Stimulated activated CD8-positive, alpha-beta memory T cell treated with anti-CD3 and anti-CD28 coated beads, Interleukin-12 subunit alpha, Interleukin-12 subunit beta, amount 100 ng/mL, for 1 hour (primary cell): ENCODE measurements at regions not wholly inside any gene's neighbourhood (a gene's known extent, or its start where the extent isn't known, plus 50 kb on each side); places are given as distances from the start of the nearest gene placed in this dataset.

Experiments used
- DNase-seq: peaks from one replicate; pipeline ENCODE4 v3.0.0-alpha.2; 2020; ENCODE audit warnings: low read depth

DNA sequence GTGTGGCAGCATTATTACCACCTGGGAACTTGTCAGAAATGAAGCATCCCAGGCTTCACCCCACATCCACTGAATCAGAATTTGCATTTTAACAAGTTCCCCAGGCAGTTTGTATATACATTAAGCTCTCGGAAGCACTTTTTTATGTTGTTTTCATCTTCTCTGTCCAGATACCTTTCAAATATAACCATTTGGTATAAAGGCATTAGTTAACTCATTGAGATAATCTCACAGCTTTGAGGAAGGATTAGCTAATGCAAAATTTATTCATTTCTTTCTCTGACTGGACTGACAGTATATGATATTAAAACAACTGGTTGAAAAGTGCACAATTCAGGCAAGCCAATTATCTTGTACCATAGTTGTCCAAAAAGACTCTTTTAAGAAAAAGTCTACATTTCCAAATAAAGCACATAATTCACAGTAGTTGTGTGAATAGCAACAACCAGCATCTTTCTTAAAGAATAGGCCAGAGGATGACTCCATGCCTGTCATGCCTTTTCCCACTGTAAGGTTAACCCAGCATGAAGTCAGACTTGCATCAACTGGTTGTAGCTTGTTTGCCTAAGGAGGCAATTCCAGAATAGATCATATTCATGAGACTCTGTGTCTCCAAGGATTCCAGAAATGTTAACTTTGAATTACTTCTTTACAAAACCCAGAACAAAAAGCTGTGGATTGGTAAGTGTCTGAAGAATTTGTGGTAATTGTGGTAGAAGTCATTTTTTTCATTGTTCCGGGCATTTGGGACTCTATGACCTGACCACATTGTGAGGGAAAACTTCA, 254.3 kb upstream of the SESN3 start:
- no peak for DNase-seq

DNA sequence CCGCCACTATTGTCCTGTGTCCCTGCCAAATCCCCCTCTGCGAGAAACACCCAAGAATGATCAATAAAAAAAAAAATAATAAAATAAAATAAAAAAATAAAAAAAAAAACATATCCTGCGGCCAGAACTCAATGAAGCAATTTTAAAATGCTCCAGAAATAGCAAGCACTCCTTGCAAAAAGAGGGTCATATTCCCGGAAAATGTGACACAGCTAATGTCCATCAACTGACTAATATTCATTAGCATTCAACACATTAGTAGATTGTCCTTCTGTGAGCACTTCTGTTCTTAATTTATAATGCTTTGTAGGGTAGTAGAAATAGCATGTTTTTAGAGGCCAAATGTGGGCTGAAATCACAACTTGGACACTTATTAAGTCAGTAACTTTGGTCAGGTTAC, 252.3 kb upstream of the SESN3 start:
- DNase-seq = no peak

DNA sequence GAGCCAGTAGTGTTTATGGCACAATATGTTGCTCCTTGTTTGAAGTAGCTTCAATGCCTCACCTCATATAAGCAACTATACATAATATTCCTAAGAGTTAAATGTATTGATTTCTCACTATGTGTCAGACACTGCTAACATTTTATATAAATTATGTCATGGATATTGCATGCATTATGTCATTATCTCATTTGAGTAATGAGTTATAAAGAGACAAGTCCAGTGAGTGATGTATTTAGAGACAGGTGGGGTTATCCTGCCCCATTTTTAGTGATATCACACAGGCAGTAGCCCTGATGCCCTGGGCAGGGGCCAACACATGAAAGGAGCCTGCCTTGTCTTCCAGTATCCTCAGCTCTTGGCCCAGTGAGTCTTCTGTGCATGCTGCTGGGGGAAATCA, 247.0 kb upstream of the SESN3 start:
- DNase-seq = no peak

DNA sequence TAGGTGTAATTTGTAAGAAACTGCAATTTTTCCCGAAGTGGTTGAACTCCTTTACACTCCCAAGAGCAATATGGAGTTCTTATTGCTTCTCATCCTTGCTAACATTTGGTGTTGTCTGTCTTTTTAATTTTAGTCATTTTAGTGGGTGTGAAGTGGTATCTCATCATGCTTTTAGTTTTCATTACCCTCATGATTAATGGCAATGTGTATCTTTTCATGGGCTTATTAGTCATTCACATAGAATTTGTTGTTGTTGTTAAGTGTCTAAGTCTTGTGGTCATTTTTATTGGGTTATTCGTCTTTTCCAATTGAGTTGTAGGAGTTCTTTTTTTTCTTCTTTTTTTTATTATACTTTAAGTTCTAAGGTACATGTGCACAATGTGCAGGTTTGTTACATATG, 238.3 kb upstream of the SESN3 start:
- no peak for DNase-seq

DNA sequence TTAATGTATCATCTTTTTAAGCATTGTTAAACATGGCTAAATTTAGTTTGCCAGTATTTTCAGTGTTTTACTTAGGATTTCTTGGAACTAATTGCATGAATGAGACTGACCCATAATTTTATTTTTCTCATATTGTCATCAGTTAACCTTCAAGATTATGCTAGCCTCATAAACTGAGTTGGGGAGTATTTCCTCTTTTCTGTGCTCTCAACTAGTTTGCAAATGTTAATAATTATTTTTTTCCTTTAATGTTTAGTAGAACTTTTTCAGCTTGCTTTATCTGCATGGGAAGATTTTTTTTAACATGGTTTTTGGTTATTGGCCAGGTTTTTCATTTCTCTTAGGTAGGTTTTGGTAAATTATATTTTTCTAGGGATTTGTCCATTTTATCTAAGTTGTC, 235.4 kb upstream of the SESN3 start:
- DNase-seq = no peak

DNA sequence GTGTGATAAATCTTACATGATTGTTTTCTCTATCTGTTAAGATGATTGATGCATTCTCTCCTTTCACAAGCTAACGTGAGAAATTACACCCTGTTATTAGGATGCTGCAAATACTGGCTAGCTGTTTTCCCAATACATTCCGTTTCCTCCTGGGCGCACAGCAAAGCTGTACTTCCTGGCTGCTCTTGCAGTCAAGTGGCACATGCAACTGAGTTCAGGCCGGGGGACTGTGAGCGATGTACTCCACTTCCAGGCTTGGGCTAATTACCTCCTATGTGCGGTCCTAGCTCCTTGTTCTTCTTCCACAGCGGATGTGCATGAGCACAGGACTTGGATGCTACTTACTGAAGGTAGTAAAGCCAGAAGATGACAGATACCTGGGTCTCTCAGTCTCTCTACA, 234.9 kb upstream of the SESN3 start:
- no peak for DNase-seq

DNA sequence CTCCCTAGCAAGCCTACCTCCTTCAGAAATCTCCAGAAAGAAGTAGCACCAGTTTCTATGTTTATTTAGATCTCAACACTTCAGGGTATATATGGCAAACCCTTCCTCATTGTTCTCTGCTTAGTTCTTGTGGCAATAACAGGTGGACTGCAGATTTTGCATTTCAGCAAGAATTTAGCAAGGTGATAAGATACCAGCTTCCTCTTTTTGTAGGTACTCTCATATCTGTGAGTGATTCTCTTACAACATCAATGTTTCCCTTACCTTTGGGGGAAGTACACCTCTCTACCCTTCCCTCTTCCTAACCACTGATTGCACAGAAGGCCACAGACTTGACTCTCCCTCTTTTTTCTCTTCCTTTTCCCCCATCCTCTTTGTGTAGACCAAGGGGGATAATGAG, 230.9 kb upstream of the SESN3 start:
- DNase-seq = no peak

DNA sequence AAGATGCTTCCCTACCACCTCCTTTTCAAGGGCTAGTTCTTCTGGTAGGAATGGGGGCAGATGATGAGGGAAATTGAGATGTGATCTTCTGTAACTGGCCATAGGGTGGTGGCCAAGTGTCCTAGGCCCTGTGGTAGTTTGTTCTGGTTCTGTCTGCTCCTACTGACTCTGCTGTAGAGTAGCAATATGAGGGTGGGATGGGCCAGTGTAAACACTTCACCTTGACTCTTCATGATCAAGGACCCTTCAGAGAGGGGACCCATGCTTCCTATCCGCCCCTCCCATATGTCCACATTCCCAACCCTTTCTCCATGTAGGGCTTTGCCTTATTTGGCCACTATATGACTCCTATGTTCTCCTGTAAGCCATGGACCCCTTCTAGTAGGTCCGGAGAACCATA, 230.3 kb upstream of the SESN3 start:
- DNase-seq = no peak

DNA sequence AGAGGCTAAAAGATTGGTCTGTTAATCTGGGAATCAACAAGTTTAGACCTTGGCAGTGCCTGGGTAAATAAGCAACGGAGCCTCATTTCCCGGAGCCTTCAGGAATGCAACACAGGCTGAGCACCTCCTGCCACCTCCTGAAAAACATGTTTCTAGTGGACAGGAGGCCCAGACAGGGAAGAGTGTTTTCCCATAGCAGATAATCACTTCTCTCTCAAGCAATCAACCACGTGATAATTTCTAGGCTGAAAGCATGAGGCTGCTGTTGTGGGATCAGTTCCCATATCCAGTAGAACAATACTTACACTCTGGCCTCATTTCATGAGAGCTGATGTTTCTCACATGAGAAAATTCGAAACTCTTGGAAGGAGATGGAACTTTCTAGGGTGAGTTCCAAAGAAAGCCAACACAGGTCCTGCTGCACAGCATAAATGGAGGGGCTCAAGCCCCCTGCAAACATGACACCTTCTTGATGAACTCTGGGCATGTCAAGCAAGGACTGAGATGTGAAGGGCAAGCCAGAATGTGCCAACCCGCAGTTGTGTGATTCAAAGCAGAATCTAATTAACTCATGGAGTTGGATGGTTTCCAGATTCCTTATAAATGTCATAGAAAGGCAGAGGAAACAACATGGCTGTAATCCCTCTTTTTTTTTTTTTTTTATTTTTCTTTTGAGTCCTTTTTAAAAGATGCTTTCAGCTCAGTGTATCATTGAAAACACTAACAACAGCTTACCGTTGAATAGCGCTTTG, 228.5 kb upstream of the SESN3 start:
- no peak for DNase-seq

DNA sequence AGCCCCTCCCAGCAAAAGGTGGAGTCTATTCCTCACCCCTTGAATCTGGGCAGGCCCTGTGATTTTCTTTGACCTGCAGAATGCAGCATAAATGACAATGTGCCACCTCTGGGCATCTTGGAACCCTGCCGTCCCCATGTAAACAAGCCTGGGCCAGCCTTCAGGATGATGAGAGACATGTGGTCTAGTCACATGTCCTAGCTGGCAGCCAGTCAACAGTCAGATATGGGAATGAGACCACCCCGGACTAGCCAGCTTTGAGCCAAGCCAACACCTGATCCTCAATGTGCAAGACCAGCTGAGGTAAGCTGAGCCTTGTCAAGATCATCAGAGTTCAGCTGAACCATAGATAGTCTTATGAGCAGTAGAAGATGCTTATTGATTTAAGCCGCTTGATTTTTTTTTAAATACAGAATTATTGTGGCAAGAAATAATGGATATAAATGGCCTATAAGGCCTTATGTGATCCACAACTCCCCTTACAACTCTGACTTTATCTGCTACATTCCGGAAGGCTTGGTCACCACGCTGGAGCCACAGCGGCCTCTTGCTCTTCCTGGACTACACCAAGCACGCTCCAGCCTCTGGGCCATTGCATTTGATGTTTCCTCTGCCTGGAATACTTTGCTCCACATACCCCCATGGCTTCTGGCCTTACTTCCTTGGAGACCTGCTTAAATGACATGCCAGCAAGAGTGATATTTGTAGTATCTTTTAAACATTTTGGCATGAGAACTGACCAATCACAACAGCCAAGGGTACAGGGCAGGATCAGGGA, 225.9 kb upstream of the SESN3 start:
- no peak for DNase-seq

DNA sequence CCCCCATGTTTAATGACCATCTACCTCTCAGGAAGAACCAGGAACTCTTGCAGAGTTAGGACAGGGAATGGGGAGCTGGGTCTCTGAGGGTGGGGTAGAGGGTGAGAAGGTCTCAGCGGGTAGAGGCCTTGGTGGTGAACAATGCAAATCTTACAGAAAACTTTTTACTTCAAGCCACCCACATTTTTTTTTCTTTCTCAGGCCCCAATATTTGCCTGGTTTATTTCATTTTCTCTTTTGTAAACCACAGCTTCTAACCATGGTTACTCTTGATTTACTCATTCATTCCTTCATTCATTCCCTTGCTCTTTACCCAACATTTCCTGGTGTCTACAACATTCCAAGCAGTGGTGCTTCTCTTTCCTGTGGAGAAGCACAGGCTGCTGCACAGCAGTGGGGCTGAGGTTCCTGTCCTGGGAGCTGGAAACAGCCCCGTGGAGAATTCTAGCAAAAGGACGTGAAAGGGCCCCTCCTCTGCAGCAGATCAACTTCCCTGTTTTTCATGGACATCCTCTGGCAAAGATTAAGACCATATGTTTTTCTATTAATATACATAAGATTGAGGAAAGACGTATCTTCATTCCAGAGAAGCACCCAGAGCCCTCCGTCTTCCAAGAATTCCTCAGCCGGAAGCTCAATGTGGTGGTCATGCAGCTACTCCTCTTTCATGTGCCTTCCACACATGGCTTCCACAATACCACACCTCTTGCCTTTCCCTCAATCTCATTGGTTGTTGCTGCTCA, 224.4 kb upstream of the SESN3 start:
- DNase-seq = no peak

DNA sequence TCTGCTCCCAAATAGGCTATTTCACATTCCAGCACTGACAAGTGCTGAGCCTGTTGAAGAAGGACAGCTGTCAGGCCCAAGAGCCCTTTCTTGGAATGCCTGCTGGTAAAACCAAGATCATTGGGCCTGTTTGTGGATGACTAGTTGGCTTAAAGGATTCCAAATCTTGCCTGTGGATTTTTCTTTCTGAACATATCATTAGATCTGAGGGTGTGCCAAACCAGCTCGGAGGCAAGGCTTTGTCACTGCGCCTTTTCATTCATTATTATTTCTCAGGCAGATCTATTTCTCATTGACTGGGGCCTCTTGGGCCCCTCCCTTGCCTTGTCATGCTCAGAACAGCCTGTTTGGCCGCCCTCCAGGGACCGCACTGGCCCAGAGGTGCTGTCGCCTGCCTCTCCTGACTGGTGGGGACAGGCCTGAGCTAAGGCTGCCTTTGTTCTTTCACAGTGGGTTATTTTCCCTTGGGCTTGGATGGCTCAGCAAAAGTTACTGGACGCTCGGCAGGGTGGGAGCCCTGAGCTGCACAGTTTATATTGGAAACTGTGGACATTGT, 222.7 kb upstream of the SESN3 start:
- DNase-seq = no peak

DNA sequence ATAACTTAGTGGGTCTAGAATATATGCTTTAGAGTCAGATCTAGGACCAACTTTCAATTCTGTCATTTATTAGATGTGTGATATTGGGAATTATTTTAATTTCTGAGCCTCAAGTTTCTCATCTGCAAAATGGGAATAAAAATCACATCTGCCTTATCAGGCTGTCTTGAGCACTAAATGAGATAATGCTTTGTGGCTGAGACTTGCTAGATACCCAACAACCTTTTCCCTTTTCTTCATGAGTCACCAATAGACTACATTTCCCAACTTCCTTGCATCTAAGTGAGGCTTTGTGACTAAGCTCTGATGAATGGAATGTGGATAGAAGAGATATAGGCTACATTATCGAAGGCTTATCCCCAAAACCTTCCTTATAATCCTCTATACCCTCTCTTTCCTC, 220.7 kb upstream of the SESN3 start:
- DNase-seq = no peak

DNA sequence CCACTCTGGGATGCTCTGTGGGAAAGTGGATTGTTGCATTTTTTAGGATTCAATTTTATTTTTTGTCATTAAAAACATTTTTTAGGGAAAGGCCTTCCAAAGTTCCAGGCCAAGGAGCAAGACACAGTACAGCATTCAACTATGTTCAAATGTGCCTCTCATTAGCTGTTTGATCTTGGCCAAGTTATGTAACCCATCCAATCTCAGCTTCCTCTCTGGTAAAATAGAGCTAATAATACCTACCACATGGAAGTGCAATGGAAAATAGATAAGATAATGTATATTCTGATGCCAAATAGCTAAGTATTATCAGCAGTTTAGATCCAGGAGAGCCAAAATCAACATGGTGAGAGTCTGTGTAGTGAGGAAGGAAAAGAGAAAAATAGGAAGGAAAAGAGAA, 220.3 kb upstream of the SESN3 start:
- no peak for DNase-seq

DNA sequence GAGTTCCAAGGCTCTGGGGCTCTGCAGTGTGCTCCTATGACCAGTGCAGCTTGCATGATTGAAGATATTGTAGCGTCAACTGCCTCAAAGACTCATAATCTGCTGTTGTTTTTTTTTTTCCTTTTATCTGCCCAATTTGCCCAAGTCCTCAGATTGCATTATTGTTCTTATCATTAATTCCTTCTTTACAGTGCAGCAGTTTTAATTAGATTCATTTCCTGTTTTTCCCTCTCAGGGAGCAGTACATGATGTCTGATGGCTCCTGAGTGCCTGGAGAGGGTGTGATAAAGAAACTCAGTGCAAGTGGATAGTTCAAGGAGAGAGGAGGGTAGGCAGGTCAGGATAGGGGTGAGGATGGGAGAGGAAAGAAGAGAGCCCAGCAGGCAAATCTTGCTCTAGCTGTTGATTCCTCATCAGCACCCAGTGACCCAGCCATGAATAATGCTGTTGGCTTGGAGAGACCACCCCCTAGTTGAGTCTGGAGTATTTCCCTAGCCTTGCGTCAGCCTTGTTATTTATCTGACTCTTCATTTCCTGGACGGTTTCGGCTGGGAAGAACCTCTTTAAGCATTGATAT, 219.6 kb upstream of the SESN3 start:
- DNase-seq = no peak

DNA sequence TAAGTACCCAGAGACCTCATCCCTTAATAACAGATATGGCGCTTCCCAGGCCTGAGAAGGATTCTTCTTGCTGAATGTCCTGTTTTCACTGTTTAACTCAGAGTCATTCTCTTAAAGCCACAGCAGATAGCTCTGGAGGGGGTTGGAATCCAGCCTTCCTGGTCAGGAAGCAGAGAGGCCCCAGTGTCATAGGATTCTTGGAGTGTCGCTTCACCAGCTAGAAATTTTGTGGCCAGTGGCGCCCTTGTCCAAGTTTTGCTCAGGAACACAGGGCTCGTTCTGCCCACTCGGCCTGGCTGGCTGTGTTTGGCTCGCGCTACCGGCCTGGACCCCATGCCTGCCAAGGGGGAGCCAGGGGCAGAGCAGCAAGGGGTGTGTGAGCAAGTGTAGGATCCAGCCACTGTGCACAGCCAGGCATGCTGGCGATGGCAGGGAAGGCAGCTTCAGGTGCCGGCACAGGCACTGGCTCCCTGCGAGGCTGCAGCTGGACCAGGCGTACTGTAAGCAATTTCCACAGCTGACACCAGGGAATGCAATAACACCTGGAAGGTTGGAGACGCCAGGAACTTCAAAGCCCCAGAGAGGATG, 214.8 kb upstream of the SESN3 start:
- no peak for DNase-seq

DNA sequence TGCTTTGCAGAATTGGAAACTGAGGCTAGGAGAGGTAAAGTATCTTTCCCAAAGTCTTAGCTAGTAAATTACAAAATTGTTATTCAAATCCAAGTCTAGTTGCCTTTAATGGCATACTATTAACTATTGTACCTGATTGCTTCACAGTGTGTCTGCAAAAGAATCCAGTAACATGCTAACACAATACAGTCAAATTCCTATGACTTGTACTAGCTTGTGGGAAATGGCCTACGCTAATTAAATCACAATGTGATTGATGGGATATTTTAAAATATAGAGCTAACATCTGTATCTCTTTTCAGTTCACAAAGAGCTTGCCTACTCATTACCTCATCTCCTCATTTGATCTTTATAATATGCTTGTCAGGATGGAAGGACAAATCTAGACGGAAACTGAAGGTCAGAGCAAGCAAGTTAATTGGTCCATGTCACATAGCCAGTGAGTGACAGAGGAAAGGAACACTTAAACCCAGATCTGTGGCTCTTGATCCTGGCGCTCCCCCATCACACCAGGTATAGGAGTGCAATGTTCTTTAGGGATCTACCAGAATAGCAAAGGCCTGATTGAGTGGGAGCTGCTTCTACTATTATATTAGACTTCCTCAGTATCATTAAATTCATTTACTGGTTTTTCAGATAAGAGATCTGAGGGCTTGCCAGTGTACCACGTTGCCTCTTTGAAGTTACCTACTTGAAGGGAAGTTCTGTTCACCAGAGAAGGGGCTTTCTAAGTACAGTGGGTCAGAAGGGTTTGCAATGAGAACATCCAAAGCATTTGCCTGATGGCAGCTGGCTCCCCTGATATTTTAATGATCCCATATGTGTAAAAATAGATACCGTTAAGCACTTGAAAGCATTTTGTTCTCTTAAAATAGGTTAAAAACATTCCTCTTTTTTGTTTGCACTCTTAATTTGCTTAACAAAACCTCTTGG, 213.6 kb upstream of the SESN3 start:
- no peak for DNase-seq

DNA sequence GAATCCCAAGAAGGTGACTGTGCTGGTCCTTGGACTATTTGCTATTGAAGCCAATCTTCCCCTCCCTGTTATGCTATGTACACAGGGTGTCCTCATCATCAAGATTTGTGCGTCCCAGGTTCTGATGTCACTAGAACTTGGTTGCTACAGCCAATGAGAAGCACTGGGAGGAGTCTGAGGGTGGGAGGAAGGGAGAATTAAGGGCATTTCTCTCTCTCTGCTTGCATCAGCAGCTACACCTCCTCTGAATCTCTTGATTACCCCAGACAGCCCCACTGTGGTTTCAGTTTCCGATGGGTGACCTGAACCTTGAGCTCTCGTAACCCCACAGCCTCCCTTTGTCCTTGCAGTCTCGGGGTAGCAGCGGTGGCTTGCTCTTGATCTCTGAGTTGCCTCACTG, 212.4 kb upstream of the SESN3 start:
- DNase-seq = no peak

DNA sequence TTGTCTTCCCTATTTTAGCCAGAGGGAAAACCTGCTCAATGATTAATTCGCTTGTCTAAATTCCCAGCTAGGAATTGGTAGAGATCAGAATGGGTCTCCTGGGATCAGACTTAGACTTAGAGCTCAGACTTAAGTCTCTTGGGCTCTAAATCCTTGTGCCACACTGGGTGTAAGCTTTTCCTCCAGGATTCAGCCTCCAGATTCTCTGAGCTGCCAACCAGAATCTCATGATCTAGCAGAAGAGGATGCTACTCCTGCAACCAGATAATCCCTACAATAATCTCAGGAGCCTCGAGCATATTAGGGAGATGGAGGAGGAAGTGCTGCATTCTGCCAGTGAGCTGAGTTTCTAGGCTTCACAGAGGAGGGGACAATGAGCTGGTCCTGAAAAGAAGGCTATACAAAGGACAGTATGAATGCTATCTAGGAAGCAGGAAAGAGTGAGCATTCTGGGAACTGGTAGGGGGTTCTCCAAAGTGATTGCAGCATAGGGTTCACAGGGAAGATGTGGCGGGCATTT, 211.6 kb upstream of the SESN3 start:
- DNase-seq = no peak
